PC-3 (cell line): ENCODE measurements at regions not wholly inside any gene's neighbourhood (a gene's known extent, or its start where the extent isn't known, plus 50 kb on each side); places are given as distances from the start of the nearest gene placed in this dataset.

ENCODE experiments used
- ATAC-seq: fragments of 200-7000 bp; cut with Tn5 transposase; 2 replicates; pipeline ENCODE4 v1.9.1; 2020; ENCODE audit warnings: mild to moderate bottlenecking, moderate library complexity
- BruUV-seq: library from RNA; stranded (reverse); fragments of 400-500 nt; replicated peaks from 2 replicates; lab custom pipeline; 2021; lab: Mats Ljungman, UMichigan
- CTCF ChIA-PET: fragments of 300-600 bp; sonication (Branson Sonifier 250); formaldehyde crosslinking; loops from one replicate; lab custom pipeline; 2022; ENCODE audit warnings: antibody characterized with exemption; lab: Charles Lee
- POLR2A ChIA-PET: fragments of 300-600 bp; sonication (Branson Sonifier 250); formaldehyde crosslinking; loops from one replicate; lab custom pipeline; 2022; ENCODE audit warnings: antibody characterized with exemption; ENCODE audit not compliant: unreplicated experiment; lab: Charles Lee
- DNase-seq: peaks from one replicate; pipeline ENCODE4 v3.0.0-alpha.2; 2015
- H2AFZ ChIP-seq: fragments of 300-600 bp; sonication (generic); 2 replicates; pipeline ENCODE4 v1.6.0; 2016; ENCODE audit warnings: antibody characterized with exemption, low read length
- H3F3A ChIP-seq: fragments of 300-600 bp; sonication (generic); one replicate; pipeline ENCODE4 v1.6.0; 2017; ENCODE audit warnings: antibody characterized with exemption, low read length, control low read depth, mild to moderate bottlenecking; ENCODE audit not compliant: unreplicated experiment
- H3K27ac ChIP-seq: fragments of 300-600 bp; sonication (generic); 2 replicates; pipeline ENCODE4 v1.5.1; 2016; ENCODE audit warnings: mild to moderate bottlenecking, low read length
- H3K27me3 ChIP-seq: fragments of 300-600 bp; sonication (generic); 2 replicates; pipeline ENCODE4 v1.6.1; 2016; ENCODE audit warnings: low read length, mixed read lengths
- H3K36me3 ChIP-seq: fragments of 300-600 bp; sonication (generic); 2 replicates; pipeline ENCODE4 v1.6.1; 2016; ENCODE audit warnings: low read depth, mixed run types, low read length, mixed read lengths
- H3K4me1 ChIP-seq: fragments of 300-600 bp; sonication (generic); 2 replicates; pipeline ENCODE4 v1.5.1; 2016; ENCODE audit warnings: low read length; ENCODE audit not compliant: insufficient read depth
- H3K4me2 ChIP-seq: fragments of 300-600 bp; sonication (generic); 2 replicates; pipeline ENCODE4 v1.6.0; 2016; ENCODE audit warnings: low read length
- H3K4me3 ChIP-seq: fragments of 300-600 bp; sonication (generic); 2 replicates; pipeline ENCODE4 v1.5.1; 2016; ENCODE audit warnings: mild to moderate bottlenecking, low read length, mixed read lengths
- H3K79me2 ChIP-seq: fragments of 300-600 bp; sonication (generic); 2 replicates; pipeline ENCODE4 v1.6.1; 2017; ENCODE audit warnings: low read length, mixed read lengths
- H3K9ac ChIP-seq: fragments of 300-600 bp; sonication (generic); 2 replicates; pipeline ENCODE4 v1.6.0; 2016; ENCODE audit warnings: mild to moderate bottlenecking, low read length
- H3K9me2 ChIP-seq: fragments of 300-600 bp; sonication (generic); replicated peaks from 2 replicates; pipeline ENCODE4 v1.6.1; 2016; ENCODE audit warnings: mixed run types, low read length, mixed read lengths
- H3K9me3 ChIP-seq: fragments of 300-600 bp; sonication (generic); 2 replicates; pipeline ENCODE4 v1.6.1; 2016; ENCODE audit warnings: low read length, mixed read lengths
- H4K20me1 ChIP-seq: fragments of 300-600 bp; sonication (generic); 2 replicates; pipeline ENCODE4 v1.6.1; 2016; ENCODE audit warnings: low read length, mixed read lengths
- EZH2 ChIP-seq: fragments of 300-600 bp; sonication (generic); IDR thresholded peaks from one replicate; pipeline ENCODE4 v1.6.1; 2017; ENCODE audit warnings: antibody characterized with exemption, mild to moderate bottlenecking, low read length; ENCODE audit not compliant: unreplicated experiment
- EZH2phosphoT487 ChIP-seq: fragments of 300-600 bp; sonication (generic); IDR thresholded peaks from 2 replicates; pipeline ENCODE4 v1.6.1; 2018; ENCODE audit warnings: mild to moderate bottlenecking, antibody characterized with exemption, low read length, borderline replicate concordance
- intact Hi-C: fragments of 100-400 bp; cut with micrococcal nuclease; formaldehyde crosslinking; loops from 2 replicates; pipeline ENCODE4 v1.9.0; 2023
- TF ChIP-seq, protein P1 (sequence below): fragments of 300-600 bp; sonication (generic); conservative IDR thresholded peaks from 2 replicates; pipeline ENCODE4 v1.5.1; 2017; ENCODE audit warnings: antibody characterized with exemption, low read depth, mild to moderate bottlenecking, low read length

DNA sequence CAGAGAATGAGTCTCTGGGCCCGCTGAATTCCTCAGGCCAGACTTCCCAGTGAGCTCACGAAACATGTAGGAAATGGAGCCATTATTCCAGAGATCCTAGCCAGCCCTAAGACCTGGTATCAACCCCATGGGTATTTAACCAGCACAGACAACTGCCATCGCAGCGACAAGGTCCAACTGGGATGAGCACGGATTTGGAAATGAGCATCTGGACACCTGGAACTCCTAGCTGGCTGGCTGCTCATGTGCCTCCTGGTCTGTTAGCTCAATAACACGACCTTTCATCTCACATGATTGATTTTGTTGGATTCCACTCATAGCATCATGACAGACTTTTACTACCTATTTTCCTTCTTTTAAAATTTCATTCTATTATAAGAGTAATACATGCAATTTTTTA lies 51.0 kb downstream of the POU3F3 start:
- no TSS peak for BruUV-seq
- no peaks in the 10 kb centered on the region for H3K79me2 ChIP-seq
- no peak overlapping the region for H3K4me3 ChIP-seq
- no peaks in the 10 kb centered on the region for H3K9me2 ChIP-seq
- H3K27me3 ChIP-seq, result peaks cover 99% of the 10 kb centered on the region
- DNase-seq (no peak), ATAC-seq (no peak)
- H3K4me2 ChIP-seq, result no peak overlapping the region
- H2AFZ ChIP-seq, result no peak overlapping the region
- no peak overlapping the region for H3K9ac ChIP-seq
- H3K9me3 ChIP-seq, result no peaks in the 10 kb centered on the region
- CTCF ChIA-PET, result no interaction called here
- intact Hi-C loops, result no loop called here
- POLR2A ChIA-PET, result no interaction called here
- no peak for TF ChIP-seq EZH2
- no peak for TF ChIP-seq EZH2phosphoT487
- TF ChIP-seq, protein P1, sequence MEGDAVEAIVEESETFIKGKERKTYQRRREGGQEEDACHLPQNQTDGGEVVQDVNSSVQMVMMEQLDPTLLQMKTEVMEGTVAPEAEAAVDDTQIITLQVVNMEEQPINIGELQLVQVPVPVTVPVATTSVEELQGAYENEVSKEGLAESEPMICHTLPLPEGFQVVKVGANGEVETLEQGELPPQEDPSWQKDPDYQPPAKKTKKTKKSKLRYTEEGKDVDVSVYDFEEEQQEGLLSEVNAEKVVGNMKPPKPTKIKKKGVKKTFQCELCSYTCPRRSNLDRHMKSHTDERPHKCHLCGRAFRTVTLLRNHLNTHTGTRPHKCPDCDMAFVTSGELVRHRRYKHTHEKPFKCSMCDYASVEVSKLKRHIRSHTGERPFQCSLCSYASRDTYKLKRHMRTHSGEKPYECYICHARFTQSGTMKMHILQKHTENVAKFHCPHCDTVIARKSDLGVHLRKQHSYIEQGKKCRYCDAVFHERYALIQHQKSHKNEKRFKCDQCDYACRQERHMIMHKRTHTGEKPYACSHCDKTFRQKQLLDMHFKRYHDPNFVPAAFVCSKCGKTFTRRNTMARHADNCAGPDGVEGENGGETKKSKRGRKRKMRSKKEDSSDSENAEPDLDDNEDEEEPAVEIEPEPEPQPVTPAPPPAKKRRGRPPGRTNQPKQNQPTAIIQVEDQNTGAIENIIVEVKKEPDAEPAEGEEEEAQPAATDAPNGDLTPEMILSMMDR, result no peak
- no peaks in the 10 kb centered on the region for H3K4me1 ChIP-seq
- H4K20me1 ChIP-seq, result no peaks in the 10 kb centered on the region
- H3K27ac ChIP-seq, result no peak overlapping the region
- H3F3A ChIP-seq, result no peaks in the 10 kb centered on the region
- H3K36me3 ChIP-seq, result no peaks in the 10 kb centered on the region

DNA sequence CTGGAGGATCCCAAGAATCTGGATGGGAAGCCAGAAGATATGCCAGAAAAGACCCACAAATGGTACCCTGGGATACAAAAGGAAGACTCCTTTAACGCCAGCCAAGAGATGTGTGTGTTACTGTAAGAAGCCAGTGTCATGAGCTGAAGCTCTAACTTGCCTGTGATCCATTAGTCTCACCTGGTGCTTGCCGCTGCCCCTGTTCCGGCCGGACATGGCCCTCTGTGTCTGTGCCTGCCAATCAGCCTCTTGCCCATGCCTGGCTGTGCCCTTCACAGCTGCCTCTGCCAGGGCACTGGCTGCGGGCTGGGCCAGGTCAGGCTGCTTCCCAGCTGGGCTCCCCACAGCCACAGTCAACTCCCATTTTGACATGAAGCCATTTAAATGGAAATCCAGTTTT lies 55.4 kb downstream of the POU3F3 start:
- no TSS peak for BruUV-seq
- POLR2A ChIA-PET, result no interaction called here

DNA sequence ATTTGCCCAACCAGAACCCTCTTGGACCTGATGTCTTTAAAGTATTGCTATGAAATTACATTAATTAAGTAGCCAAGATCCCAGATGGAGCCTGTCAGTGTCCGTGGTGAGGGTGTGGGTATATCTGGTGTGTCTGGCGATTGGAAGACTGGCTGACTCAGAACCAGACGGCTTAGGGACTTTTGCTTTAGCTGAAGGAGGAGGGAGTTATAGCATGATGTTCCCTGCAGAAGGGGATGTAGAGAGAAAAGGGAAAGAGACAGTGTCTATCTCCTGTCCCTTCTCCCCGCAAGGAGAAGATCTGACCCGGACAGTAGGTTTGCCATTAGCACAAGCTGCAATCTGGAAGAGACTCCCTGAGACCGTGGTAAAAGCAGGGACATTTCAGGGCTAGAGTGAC lies 60.6 kb downstream of the POU3F3 start:
- Histone ChIP-seq H3K9ac (no peak overlapping the region), H3K79me2 (no peaks in the 10 kb centered on the region), H2AFZ (no peak overlapping the region), H3K36me3 (no peaks in the 10 kb centered on the region), H3K4me1 (no peaks in the 10 kb centered on the region), H3K9me2 (no peaks in the 10 kb centered on the region), H3K4me2 (no peak overlapping the region), H3K27ac (no peak overlapping the region), H3K27me3 (peaks cover 57% of the 10 kb centered on the region), H3K4me3 (no peak overlapping the region), H3F3A (no peaks in the 10 kb centered on the region), H4K20me1 (no peaks in the 10 kb centered on the region), H3K9me3 (no peaks in the 10 kb centered on the region)
- ATAC-seq (no peak), DNase-seq (no peak)
- ChIA-PET CTCF (no interaction called here), POLR2A (no interaction called here)
- BruUV-seq, result no TSS peak
- TF ChIP-seq EZH2, result no peak
- TF ChIP-seq, protein P1, result no peak
- TF ChIP-seq EZH2phosphoT487, result no peak
- intact Hi-C loops, result no loop called here

More for the DNA sequence above, 55.4 kb downstream of the POU3F3 start:
- Histone ChIP-seq H2AFZ (no peak overlapping the region), H3K4me1 (no peaks in the 10 kb centered on the region), H3K79me2 (no peaks in the 10 kb centered on the region), H3K9me3 (no peaks in the 10 kb centered on the region), H3K9ac (no peak overlapping the region), H3F3A (no peaks in the 10 kb centered on the region), H3K27me3 (peaks cover 89% of the 10 kb centered on the region), H3K4me3 (no peak overlapping the region), H4K20me1 (no peaks in the 10 kb centered on the region), H3K36me3 (no peaks in the 10 kb centered on the region), H3K4me2 (no peak overlapping the region), H3K27ac (no peak overlapping the region), H3K9me2 (no peaks in the 10 kb centered on the region)
- ATAC-seq, result no peak
- DNase-seq, result no peak
- intact Hi-C loops, result no loop called here
- TF ChIP-seq EZH2phosphoT487, result no peak
- TF ChIP-seq, protein P1, result no peak
- TF ChIP-seq EZH2, result no peak
- CTCF ChIA-PET, result no interaction called here
